G401 (cell line): ENCODE measurements at regions not wholly inside any gene's neighbourhood (a gene's known extent, or its start where the extent isn't known, plus 50 kb on each side); places are given as distances from the start of the nearest gene placed in this dataset.

Experiments
- DNase-seq: peaks from one replicate; pipeline ENCODE4 v3.0.0-alpha.2; 2015; ENCODE audit warnings: low spot score
- in situ Hi-C: cut with HindIII; loops from 2 replicates; pipeline ENCODE4 v1.10.0; 2016; ENCODE audit warnings: low sequenced_read_pairs, mixed read lengths

- DNase-seq: no peak
- in situ Hi-C loops: no loop called here
Measured at GRCh38 chr7:67989142-67989541, 992.5 kb downstream of the TYW1 start.

- no peak for DNase-seq
- in situ Hi-C loops: no loop called here
Measured at GRCh38 chr7:67990003-67990402, 993.4 kb downstream of the TYW1 start.

- in situ Hi-C loops: no loop called here
Measured at GRCh38 chr7:67990716-67991115, 994.1 kb downstream of the TYW1 start.

GRCh38 chr7:67992287-67992686, 995.7 kb downstream of the TYW1 start:
- no peak for DNase-seq
- in situ Hi-C loops: no loop called here

More at GRCh38 chr7:67990716-67991115, 994.1 kb downstream of the TYW1 start:
- no peak for DNase-seq

- no peak for DNase-seq
- in situ Hi-C loops: no loop called here
Measured at GRCh38 chr7:68005992-68006391, 1009.4 kb downstream of the TYW1 start.

- in situ Hi-C loops: no loop called here
- DNase-seq: no peak
Measured at GRCh38 chr7:68006619-68007018, 1010.0 kb downstream of the TYW1 start.

- in situ Hi-C loops: no loop called here
- no peak for DNase-seq
Measured at GRCh38 chr7:68009716-68010115, 1013.1 kb downstream of the TYW1 start.

- peak; percentile 37 for DNase-seq
- in situ Hi-C loops: no loop called here
Measured at GRCh38 chr7:68014031-68014736, 1017.6 kb downstream of the TYW1 start.

GRCh38 chr7:68015122-68015977, 1018.7 kb downstream of the TYW1 start:
- in situ Hi-C loops: no loop called here
- DNase-seq: no peak

GRCh38 chr7:68015978-68016532, 1019.4 kb downstream of the TYW1 start:
- in situ Hi-C loops: no loop called here
- no peak for DNase-seq

GRCh38 chr7:68020102-68020501, 1023.5 kb downstream of the TYW1 start:
- in situ Hi-C loops: no loop called here
- no peak for DNase-seq

GRCh38 chr7:68025369-68025768, 1028.7 kb downstream of the TYW1 start:
- in situ Hi-C loops: no loop called here
- no peak for DNase-seq

- in situ Hi-C loops: no loop called here
- DNase-seq: no peak
Measured at GRCh38 chr7:68030530-68030929, 1033.9 kb downstream of the TYW1 start.

GRCh38 chr7:68031180-68031943, 1034.7 kb downstream of the TYW1 start:
- DNase-seq: no peak
- in situ Hi-C loops: no loop called here

- DNase-seq: no peak
- in situ Hi-C loops: no loop called here
Measured at GRCh38 chr7:68038621-68039314, 1042.1 kb downstream of the TYW1 start.

- DNase-seq: no peak
- in situ Hi-C loops: no loop called here
Measured at GRCh38 chr7:68041554-68041953, 1044.9 kb downstream of the TYW1 start.

GRCh38 chr7:68043546-68043945, 1046.9 kb downstream of the TYW1 start:
- in situ Hi-C loops: no loop called here
- no peak for DNase-seq

GRCh38 chr7:68050627-68051026, 1054.0 kb downstream of the TYW1 start:
- no peak for DNase-seq
- in situ Hi-C loops: no loop called here

GRCh38 chr7:68058014-68058413, 1061.4 kb downstream of the TYW1 start:
- in situ Hi-C loops: no loop called here
- DNase-seq: no peak
